ENCODE measurements at regions not wholly inside any gene's neighbourhood (a gene's known extent, or its start where the extent isn't known, plus 50 kb on each side); places are given as distances from the start of the nearest gene placed in this dataset.

DNA sequence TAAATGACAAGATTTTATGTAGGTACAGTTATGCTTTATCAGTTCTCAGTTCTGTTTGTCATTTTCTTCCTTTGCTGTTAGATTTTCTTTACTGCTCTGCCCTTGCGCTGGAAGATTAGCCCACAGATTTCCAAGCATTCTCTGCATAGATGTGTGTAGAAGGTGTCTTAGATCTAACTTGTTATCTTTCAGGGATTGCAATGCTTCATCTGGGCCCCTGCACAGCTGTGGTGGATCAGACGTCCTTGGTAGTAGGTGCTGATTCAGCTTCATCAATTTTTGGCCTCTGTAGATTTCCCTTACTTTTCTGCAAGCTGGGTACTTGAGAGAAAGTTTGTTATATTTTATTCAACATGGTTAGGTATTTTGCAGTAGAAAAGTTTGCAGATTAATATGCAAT, 115.3 kb upstream of the LINC00305 start:
- no peak for TF ChIP-seq POLR2A (IDR thresholded peaks at IDR 0.05; ENCODE audit: extremely low read depth, insufficient read length)
- TF ChIP-seq, protein P1, sequence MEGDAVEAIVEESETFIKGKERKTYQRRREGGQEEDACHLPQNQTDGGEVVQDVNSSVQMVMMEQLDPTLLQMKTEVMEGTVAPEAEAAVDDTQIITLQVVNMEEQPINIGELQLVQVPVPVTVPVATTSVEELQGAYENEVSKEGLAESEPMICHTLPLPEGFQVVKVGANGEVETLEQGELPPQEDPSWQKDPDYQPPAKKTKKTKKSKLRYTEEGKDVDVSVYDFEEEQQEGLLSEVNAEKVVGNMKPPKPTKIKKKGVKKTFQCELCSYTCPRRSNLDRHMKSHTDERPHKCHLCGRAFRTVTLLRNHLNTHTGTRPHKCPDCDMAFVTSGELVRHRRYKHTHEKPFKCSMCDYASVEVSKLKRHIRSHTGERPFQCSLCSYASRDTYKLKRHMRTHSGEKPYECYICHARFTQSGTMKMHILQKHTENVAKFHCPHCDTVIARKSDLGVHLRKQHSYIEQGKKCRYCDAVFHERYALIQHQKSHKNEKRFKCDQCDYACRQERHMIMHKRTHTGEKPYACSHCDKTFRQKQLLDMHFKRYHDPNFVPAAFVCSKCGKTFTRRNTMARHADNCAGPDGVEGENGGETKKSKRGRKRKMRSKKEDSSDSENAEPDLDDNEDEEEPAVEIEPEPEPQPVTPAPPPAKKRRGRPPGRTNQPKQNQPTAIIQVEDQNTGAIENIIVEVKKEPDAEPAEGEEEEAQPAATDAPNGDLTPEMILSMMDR (IDR thresholded peaks at IDR 0.05; ENCODE audit: low read depth, low read length): no peak
